GM10266 (cell line): ENCODE measurements at regions not wholly inside any gene's neighbourhood (a gene's known extent, or its start where the extent isn't known, plus 50 kb on each side); places are given as distances from the start of the nearest gene placed in this dataset.

Source experiments
- DNase-seq: peaks from one replicate; pipeline ENCODE4 v3.0.0; 2012; ENCODE audit errors: extremely low spot score
- CTCF ChIP-seq: IDR thresholded peaks from 2 replicates; pipeline ENCODE4 v1.5.1; 2012; ENCODE audit warnings: mild to moderate bottlenecking, low read depth; ENCODE audit not compliant: control insufficient read depth, insufficient read depth; ENCODE audit errors: missing control alignments

GRCh38 chr2:196535061-196535460 is 104.5 kb upstream of the CCDC150 start:
- no peak for DNase-seq
- no peak for TF ChIP-seq CTCF

- no peak for DNase-seq
- no peak for TF ChIP-seq CTCF
Observed at GRCh38 chr2:196535742-196536141, 103.8 kb upstream of the CCDC150 start.

GRCh38 chr2:196537311-196537710 is 102.2 kb upstream of the CCDC150 start:
- TF ChIP-seq CTCF: no peak
- no peak for DNase-seq

GRCh38 chr2:196538189-196538588 is 101.3 kb upstream of the CCDC150 start:
- DNase-seq: no peak
- no peak for TF ChIP-seq CTCF

- DNase-seq: no peak
- no peak for TF ChIP-seq CTCF
Observed at GRCh38 chr2:196538646-196539045, 100.9 kb upstream of the CCDC150 start.

- no peak for DNase-seq
- TF ChIP-seq CTCF: no peak
Observed at GRCh38 chr2:196544906-196545433, 94.5 kb upstream of the CCDC150 start.

GRCh38 chr2:196546151-196546919 is 93.2 kb upstream of the CCDC150 start:
- TF ChIP-seq CTCF: no peak
- DNase-seq: no peak
